ENCODE measurements at regions not wholly inside any gene's neighbourhood (a gene's known extent, or its start where the extent isn't known, plus 50 kb on each side); places are given as distances from the start of the nearest gene placed in this dataset.

- Histone ChIP-seq H3K27ac (ENCODE audit: insufficient read depth, low read length) (no peak overlapping the region), H3K4me2 (ENCODE audit: low read depth, low read length) (no peak overlapping the region), H3K14ac (replicated peaks; ENCODE audit: low read depth, low read length) (no peak overlapping the region), H3K36me3 (ENCODE audit: control insufficient read depth, insufficient read depth, low read length) (no peaks in the 10 kb centered on the region), H2BK5ac (ENCODE audit: low read depth, low read length, poor library complexity, severe bottlenecking) (no peak overlapping the region), H4K5ac (ENCODE audit: low read depth, low read length) (no peak overlapping the region), H2AK9ac (replicated peaks; ENCODE audit: low read depth, low read length, poor library complexity) (no peak overlapping the region), H3K23ac (ENCODE audit: low read depth, low read length) (no peak overlapping the region), H3K79me1 (ENCODE audit: low read depth in 1 of 2, low read length in 2 of 2) (no peaks in the 10 kb centered on the region), H4K8ac (ENCODE audit: low read depth in 2 of 2, low read length in 2 of 2) (no peak overlapping the region), H3K9ac (ENCODE audit: low read depth, low read length) (no peak overlapping the region), H3K9me3 (ENCODE audit: control insufficient read depth, insufficient read depth, low read length) (no peaks in the 10 kb centered on the region), H3K4me3 (ENCODE audit: insufficient read depth, low read depth, low read length) (no peak overlapping the region), H2BK120ac (ENCODE audit: low read depth, low read length) (no peak overlapping the region), H3K4ac (ENCODE audit: low read depth, low read length) (no peak overlapping the region), H3K27me3 (ENCODE audit: control insufficient read depth, insufficient read depth, low read length) (no peaks in the 10 kb centered on the region), H4K91ac (ENCODE audit: insufficient read depth, low read depth, low read length) (no peak overlapping the region), H2BK15ac (ENCODE audit: low read depth, low read length) (no peak overlapping the region), H2AK5ac (ENCODE audit: low read depth, low read length) (no peak overlapping the region), H2BK20ac (ENCODE audit: low read depth, low read length) (no peak overlapping the region), H3K4me1 (ENCODE audit: control insufficient read depth, insufficient read depth, low read length) (no peaks in the 10 kb centered on the region), H4K20me1 (ENCODE audit: insufficient read depth, low read length) (no peaks in the 10 kb centered on the region), H3K18ac (ENCODE audit: low read depth, low read length) (no peak overlapping the region), H3K56ac (ENCODE audit: extremely low read depth, insufficient read depth, low read length) (no peak overlapping the region), H3K9me1 (ENCODE audit: insufficient read depth, low read length) (no peaks in the 10 kb centered on the region), H2AFZ (replicated peaks; ENCODE audit: low read length, poor library complexity) (no peak overlapping the region)
- TF ChIP-seq CEBPB (IDR thresholded peaks at IDR 0.05; ENCODE audit: low read depth, low read length): no peak
- TF ChIP-seq NFE2L2 (IDR thresholded peaks at IDR 0.05; ENCODE audit: low read depth, low read length): no peak
- no peak for TF ChIP-seq MXI1 (IDR thresholded peaks at IDR 0.05; ENCODE audit: borderline replicate concordance, low read depth, low read length)
- no peak for TF ChIP-seq CTCF (conservative IDR thresholded peaks at IDR 0.05; ENCODE audit: low read depth, low read length)
- TF ChIP-seq CHD1 (IDR thresholded peaks at IDR 0.05; ENCODE audit: low read depth, low read length): no peak
- no peak for TF ChIP-seq RFX5 (IDR thresholded peaks at IDR 0.05; ENCODE audit: low read depth, low read length)
- TF ChIP-seq SMC3 (IDR thresholded peaks at IDR 0.05; ENCODE audit: low read depth, low read length): no peak
- TF ChIP-seq USF2 (IDR thresholded peaks at IDR 0.05; ENCODE audit: low read depth, low read length): no peak
- TF ChIP-seq BHLHE40 (IDR thresholded peaks at IDR 0.05; ENCODE audit: low read depth, low read length): no peak
- no peak for TF ChIP-seq MAFK (IDR thresholded peaks at IDR 0.05; ENCODE audit: low read depth, low read length)
- no peak for TF ChIP-seq FOS (IDR thresholded peaks at IDR 0.05; ENCODE audit: low read depth, low read length)
- dilution Hi-C loops (cut with HindIII; ENCODE audit: low sequenced_read_pairs, unreplicated experiment): no loop called here
- POLR2A ChIA-PET (ENCODE audit: unreplicated experiment): no interaction called here
- ATAC-seq (ENCODE audit: low read depth) (no peak), DNase-seq (no peak)
- intact Hi-C loops (cut with micrococcal nuclease): no loop called here
- BruUV-seq (replicated peaks): no TSS peak
- no CpG with 5 or more reads among the region's 5 CpGs for WGBS, 2 experiments (ENCODE audit: extremely low coverage in 2 of 2, insufficient read length in 1 of 2)
- CTCF ChIA-PET: no interaction called here
- in situ Hi-C loops (cut with MboI; ENCODE audit: low sequenced_read_pairs): no loop called here
Observed at GRCh38 chr3:63753995-63754394, 65.1 kb upstream of the C3orf49 start.

All from IMR-90 (cell line).